Loucy (cell line): ENCODE measurements at regions not wholly inside any gene's neighbourhood (a gene's known extent, or its start where the extent isn't known, plus 50 kb on each side); places are given as distances from the start of the nearest gene placed in this dataset.

Experiments
- CTCF ChIP-seq: fragments of 200-600 bp; sonication (generic); conservative IDR thresholded peaks from 2 replicates; pipeline ENCODE4 v1.5.1; 2014; ENCODE audit warnings: mild to moderate bottlenecking, antibody characterized with exemption, low read length
- EZH2phosphoT487 ChIP-seq: fragments of 200-600 bp; IDR thresholded peaks from 2 replicates; pipeline ENCODE4 v1.6.1; 2018; ENCODE audit warnings: antibody characterized with exemption, mild to moderate bottlenecking, moderate library complexity, borderline replicate concordance

DNA sequence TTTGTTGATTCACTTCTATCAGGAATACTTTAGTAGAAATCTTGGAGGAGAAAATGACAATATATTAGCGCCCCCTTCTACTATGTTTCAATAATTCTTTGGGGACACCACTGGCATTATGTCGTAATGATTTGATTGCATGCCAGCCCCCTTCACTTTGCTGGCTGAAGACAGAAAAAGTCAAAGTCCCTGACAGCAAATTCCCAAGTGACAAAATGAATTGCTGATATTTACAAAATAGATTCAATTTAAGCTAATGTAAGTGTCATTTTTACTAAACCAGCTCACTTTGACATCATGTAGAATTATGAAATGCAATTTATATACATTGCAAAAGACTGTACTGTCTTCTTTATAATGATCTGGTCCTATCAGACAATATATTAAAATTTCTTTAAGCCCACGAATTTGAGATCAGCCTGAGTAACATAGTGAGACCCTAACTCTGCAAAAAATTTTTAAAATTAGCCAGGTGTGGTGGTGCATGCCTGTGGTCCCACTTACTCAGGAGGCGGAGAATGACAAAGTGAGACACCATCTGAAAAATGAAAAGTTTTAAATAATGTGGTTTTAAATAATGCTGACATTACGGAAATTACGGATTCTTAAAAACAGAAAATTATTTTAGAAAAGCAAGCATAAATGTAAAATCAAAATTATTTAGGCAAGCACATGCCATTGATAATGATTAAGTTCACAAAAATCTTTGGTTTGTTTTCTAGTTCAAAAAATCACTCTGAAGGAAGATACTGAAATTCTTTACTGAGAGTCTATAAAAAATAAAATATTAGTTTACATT lies 520.1 kb upstream of the PKDCC start:
- TF ChIP-seq CTCF = no peak
- TF ChIP-seq EZH2phosphoT487 = no peak
